ENCODE measurements at regions not wholly inside any gene's neighbourhood (a gene's known extent, or its start where the extent isn't known, plus 50 kb on each side); places are given as distances from the start of the nearest gene placed in this dataset.

- H3K9me3 ChIP-seq, result peaks cover 0 to 11% (median 0%) of the 10 kb centered on the region in 8 donors
- peaks cover 0 to 36% (median 0%) of the 10 kb centered on the region in 7 donors for H3K27me3 ChIP-seq (replicated peaks in 1 of 7)
- H3K4me3 ChIP-seq, result no peak overlapping the region
- H3K4me1 ChIP-seq, result no peaks in the 10 kb centered on the region
- no peak overlapping the region for H3K27ac ChIP-seq
- no peak for TF ChIP-seq CTCF (IDR thresholded peaks at IDR 0.05 in 8 of 11, conservative IDR thresholded peaks at IDR 0.05 in 3 of 11)
- TF ChIP-seq POLR2A (IDR thresholded peaks at IDR 0.05), result no peak
- TF ChIP-seq POLR2AphosphoS5 (IDR thresholded peaks at IDR 0.05), result no peak
- intact Hi-C loops (cut with DNase I; ENCODE audit: low total_unique reads), result no loop called here
- no peaks in the 10 kb centered on the region for H3K36me3 ChIP-seq
- peak; percentile 49 for DNase-seq
- 16 to 24% (median 23%) methylated on average over 8 of the region's 8 CpGs for WGBS, 5 donors
Observed at GRCh38 chr3:127396473-127396872, 108.6 kb upstream of the PRR20G start.

- no peak overlapping the region for H3K4me3 ChIP-seq
- H3K27ac ChIP-seq, result no peak overlapping the region
- intact Hi-C loops (cut with DNase I; ENCODE audit: low total_unique reads), result no loop called here
- no peaks in the 10 kb centered on the region for H3K36me3 ChIP-seq
- no peak for TF ChIP-seq CTCF (IDR thresholded peaks at IDR 0.05 in 8 of 11, conservative IDR thresholded peaks at IDR 0.05 in 3 of 11)
- TF ChIP-seq POLR2A (IDR thresholded peaks at IDR 0.05), result no peak
- TF ChIP-seq POLR2AphosphoS5 (IDR thresholded peaks at IDR 0.05), result no peak
- peaks cover 0 to 43% (median 0%) of the 10 kb centered on the region in 7 donors for H3K27me3 ChIP-seq (replicated peaks in 1 of 7)
- H3K4me1 ChIP-seq, result no peaks in the 10 kb centered on the region
- WGBS, 5 donors, result 66 to 75% (median 70%) methylated on average over 8 to 9 of the region's 9 CpGs
- peaks cover 0 to 11% (median 0%) of the 10 kb centered on the region in 8 donors for H3K9me3 ChIP-seq
- DNase-seq, result peak; percentile 64
Observed at GRCh38 chr3:127395663-127396355, 108.0 kb upstream of the PRR20G start.

- no peaks in the 10 kb centered on the region for H3K36me3 ChIP-seq
- H3K4me1 ChIP-seq, result no peaks in the 10 kb centered on the region
- no peak for TF ChIP-seq CTCF (IDR thresholded peaks at IDR 0.05 in 8 of 11, conservative IDR thresholded peaks at IDR 0.05 in 3 of 11)
- intact Hi-C loops (cut with DNase I; ENCODE audit: low total_unique reads), result no loop called here
- no peak overlapping the region for H3K27ac ChIP-seq
- H3K9me3 ChIP-seq, result peaks cover 0 to 11% (median 0%) of the 10 kb centered on the region in 8 donors
- H3K27me3 ChIP-seq (replicated peaks in 1 of 7), result peaks cover 0 to 50% (median 0%) of the 10 kb centered on the region in 7 donors
- DNase-seq, result peak; percentile 66
- no peak overlapping the region for H3K4me3 ChIP-seq
- 63 to 93% (median 72%) methylated on average over 9 to 15 of the region's 15 CpGs for WGBS, 5 donors
Observed at GRCh38 chr3:127394984-127395662, 107.3 kb upstream of the PRR20G start.

GRCh38 chr3:127394031-127394430 is 106.2 kb upstream of the PRR20G start:
- DNase-seq, result peak; percentile 25
- no peak for TF ChIP-seq CTCF (IDR thresholded peaks at IDR 0.05 in 8 of 11, conservative IDR thresholded peaks at IDR 0.05 in 3 of 11)
- no peak for TF ChIP-seq POLR2A (IDR thresholded peaks at IDR 0.05)
- TF ChIP-seq POLR2AphosphoS5 (IDR thresholded peaks at IDR 0.05), result no peak

More at GRCh38 chr3:127394031-127394430, 106.2 kb upstream of the PRR20G start:
- no peaks in the 10 kb centered on the region for H3K4me1 ChIP-seq
- intact Hi-C loops (cut with DNase I; ENCODE audit: low total_unique reads), result no loop called here
- H3K27ac ChIP-seq, result no peak overlapping the region
- peaks cover 0 to 61% (median 0%) of the 10 kb centered on the region in 7 donors for H3K27me3 ChIP-seq (replicated peaks in 1 of 7)
- no peaks in the 10 kb centered on the region for H3K36me3 ChIP-seq
- H3K9me3 ChIP-seq, result peaks cover 0 to 1% (median 0%) of the 10 kb centered on the region in 8 donors
- no peak overlapping the region for H3K4me3 ChIP-seq
- WGBS, 5 donors, result 57 to 81% (median 69%) methylated on average over 4 of the region's 4 CpGs
